Dermis microvascular lymphatic vessel endothelial cell (primary cell): ENCODE measurements at regions not wholly inside any gene's neighbourhood (a gene's known extent, or its start where the extent isn't known, plus 50 kb on each side); places are given as distances from the start of the nearest gene placed in this dataset.
A peak's percentile ranks its signal among the peaks of the same experiment; 100 is the strongest.

Source experiments
- DNase-seq, 2 donors: peaks; one replicate each; pipeline versions ENCODE4 v3.0.0 to v3.0.0-alpha.2; 2010; ENCODE audit warnings: low read depth in 2 of 2

DNA sequence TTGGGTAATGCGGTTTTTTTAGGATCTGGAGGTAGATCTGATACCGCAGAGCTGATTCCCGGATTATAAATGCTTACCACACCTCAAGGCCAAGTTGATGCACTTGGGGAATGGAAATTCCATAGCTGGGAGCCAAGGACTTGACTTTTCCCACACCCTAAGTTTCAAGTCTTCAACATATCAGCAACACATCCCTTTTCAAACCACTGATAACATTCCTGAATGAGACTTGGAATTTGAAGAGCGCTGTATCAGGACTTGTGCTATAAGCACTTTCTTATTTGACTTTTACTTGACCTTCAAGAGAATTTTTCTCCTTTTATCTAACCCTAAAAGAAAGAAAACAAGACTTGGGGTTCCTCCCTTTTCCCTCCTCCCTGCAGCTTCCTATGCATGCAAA lies 90.6 kb upstream of the NAA20 start:
- DNase-seq, result no peak

DNA sequence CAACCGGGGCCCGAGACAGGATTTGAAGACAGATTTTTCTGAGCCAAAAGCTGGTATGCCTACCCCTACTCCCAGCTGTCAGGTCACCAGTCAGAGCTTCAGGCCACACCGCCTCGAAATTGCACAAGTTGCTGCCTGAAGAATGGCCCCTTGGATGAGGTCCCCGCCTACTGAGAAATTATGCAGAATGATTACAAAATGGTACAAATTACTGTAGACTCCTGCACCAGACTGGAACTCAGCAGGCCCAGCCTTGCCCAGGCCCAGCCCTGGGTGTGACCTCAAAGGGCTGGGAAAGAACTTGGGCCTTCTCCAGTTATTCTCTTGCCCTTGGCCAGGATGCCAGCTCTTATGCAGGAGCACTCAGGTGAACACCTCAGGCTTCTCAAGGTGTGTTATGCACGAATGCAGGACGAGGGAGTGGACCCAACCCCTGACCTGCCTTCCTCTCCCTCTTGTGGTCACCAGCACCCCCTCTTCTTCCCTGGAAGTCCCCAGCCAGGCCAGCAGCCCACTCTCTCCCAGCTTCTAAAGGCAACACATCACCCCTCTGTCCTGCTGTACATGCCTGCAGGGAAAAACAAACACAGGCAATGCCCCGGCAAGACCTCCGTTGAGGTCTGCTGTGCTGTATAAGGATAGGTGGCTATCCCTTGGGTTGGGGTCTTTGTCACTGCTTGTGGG lies 88.7 kb upstream of the NAA20 start:
- DNase-seq, result no peak

DNA sequence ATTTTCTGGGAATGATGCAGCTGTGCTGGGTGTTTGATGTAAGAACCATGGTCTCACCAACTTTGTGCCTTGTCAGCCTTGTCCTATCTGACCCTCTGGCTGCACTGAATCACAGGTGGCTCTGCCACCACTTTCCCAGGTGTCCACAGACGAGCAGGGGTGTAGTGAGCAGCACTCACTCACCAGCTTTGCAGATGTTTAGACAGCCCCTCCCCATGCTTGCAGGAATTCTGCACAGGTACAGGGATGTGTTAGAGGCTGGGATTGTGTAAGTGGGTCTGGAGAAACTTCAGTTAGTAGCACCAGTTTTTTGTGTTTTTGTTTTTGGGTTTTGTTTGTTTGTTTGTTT lies 88.2 kb upstream of the NAA20 start:
- no peak for DNase-seq

DNA sequence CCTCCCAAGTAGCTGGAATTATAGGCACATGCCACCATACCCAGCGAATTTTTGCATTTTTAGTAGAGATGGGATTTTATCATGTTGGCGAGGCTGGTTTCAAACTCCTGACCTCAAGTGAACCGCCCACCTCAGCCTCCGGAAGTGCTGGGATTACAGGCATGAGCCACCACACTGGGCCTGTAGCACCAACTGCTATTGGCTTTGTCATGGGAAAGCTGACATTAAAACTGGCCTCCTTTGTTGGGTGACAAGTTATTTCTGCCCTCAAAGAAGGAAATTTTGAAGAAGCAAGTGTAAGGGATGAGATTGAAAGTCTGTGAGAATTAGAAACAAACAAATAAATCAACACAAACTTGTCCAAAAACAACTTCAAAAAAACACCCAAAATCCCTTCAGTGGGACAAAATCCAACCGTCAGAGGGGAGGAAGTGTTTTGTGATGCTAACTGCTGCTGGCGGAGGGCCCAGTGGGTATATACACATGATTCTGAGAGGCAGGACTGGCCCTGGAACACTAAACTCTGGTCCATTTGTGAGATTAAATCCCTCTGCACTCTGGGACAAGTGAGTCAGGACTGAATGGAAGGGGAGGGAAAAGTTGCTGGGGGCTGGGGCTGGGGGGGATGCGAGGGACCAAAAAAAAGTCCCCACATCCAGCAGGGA lies 87.5 kb upstream of the NAA20 start:
- peak; percentile 51 to 60 for DNase-seq

DNA sequence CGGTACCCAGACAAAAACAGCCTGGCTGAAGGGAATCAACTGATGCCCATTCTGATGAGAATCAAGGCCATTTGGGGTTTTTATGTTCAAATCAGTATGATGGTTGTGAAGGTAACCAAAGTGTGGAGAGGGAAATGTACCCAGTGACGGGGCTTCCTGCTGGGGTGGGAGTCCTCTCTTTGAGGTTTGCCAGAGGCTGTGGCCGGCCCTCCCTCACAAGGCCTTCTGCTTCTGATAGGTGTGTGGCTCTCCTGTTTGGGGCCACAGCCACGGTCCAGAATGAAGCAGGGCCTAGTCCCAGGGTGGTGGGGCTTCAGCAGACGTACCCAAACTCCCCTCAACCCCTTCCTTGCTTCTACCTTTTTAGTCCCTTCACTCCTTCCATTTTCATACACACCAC lies 86.7 kb upstream of the NAA20 start:
- DNase-seq, result no peak

DNA sequence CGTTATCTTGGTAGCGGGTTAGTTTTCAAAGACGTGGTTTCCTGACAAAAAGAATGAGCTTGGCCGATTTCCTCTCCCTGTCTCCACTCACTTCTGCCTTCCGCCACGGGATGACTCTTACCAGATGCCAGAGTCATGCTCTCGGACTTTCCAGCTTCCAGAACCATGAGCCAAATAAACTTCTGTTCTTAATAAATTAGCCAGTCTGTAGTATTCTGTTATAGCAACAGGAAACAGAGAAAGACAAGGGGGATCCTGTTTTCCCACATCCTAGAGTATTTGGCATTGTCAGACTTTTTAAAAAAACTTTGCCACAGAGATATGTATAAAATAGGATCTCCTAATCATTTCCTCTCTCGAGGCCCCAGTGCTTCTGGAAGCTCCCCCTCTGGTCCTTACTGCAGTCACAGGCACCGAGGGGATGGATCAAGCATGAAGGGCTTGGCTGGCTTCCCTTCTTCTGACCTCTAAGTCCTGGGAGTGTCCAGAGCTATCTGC lies 84.9 kb upstream of the NAA20 start:
- DNase-seq, result peak; percentile 92 to 98

DNA sequence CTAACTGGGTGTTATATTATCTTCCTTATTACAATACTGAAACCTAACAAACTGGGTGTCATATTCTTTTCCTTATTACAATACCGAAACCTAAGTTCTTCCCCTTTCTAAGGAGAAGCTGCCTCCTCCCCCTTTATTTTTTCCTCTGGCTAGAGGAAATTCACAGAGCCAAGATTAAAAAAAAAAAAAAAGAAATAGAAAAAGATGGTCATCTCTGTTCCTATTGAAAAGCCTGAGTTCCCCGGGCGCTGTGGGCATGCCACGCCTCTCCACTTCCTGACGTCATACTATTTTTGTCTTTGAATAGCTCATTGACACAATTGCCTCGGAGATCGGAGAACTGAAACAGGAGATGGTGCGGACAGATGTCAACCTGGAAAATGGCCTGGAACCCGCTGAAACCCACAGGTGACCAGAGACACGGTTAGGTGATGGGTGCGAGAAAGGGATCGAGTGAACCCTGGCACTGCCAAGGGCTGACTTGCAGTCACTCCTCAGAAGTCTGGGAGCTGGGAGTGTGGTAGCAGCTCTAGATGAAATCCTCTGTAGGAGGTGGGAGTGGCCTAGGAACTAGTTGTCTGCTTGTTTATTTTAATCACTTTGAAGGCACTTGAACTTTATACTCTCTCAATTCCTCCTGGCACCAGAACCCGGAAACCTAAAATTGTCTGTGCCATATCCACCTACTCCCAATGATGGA lies 82.2 kb upstream of the NAA20 start:
- peak; percentile 64 to 91 for DNase-seq

DNA sequence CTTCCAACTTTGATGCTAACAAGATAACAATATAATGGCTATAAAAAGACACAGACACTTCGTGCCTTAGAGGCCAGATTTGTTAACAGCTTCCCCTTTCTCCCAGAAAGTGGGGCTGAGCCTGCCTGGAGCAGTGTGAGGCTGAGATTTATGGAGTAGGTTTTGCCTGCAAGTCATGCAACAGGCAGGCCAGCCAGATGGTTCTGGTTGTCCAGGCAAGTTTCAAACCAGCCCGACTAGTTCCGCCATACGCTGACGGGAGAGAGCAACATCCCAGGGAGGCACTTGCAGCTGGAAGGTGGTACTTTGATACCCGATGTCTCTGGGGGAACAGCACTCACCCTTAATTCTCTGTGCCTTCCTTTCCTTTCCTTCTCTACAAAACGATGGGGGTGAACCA lies 81.3 kb upstream of the NAA20 start:
- no peak for DNase-seq

DNA sequence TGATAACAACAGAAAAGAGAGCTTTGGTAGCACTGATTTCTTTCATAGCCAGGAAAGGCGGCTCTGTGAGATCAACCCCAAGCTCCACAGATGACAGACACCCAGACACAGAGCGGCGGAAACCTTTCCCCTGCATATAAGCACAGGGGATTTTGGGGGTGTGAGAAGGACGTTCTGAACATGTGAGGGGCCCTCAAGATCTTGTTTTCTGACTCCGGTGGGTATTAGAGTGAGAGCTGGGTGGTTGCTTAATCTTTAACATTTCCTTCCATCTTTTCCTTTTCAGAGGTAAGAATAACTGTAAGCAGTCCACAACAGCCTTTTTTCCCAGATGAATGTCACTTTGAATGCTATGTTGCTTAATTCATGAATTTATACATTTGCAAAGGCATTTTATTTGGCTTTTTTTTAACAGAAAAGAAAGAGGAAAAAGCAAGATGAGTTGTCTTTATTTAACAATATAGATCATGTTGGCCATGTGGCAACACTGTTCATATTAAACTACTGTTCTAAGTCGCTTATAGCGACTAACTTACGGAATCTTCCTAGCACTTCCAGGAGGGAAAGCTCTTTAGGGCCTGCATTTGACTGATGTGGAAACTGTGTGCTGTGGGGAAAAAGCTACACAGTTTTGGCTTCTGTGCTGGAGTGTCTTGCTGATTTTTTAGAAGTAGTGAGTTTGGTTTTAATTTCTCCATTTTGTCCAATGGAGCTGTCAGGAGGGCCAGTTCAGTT lies 80.5 kb upstream of the NAA20 start:
- no peak for DNase-seq

DNA sequence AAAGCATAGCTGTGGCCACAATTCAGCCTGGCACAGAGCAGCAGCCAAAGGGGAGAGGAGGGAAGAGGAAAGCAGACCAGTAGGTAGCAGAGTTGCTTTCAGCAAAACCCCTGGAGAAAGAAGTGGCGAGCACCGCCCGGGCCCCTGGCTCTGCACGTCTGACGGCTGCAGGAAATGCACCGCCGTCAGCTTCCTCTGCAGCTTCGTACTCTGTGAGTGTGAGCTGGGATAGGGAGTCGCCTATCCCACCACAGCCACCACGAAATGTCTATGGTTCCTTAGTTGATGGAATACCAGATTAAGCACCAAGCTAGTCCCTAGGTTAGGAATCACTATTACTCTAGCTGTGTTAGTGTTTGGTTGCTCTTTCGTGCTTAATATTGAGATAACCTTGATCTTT lies 79.9 kb upstream of the NAA20 start:
- DNase-seq, result peak in 1 of 2 donors; percentile 83

DNA sequence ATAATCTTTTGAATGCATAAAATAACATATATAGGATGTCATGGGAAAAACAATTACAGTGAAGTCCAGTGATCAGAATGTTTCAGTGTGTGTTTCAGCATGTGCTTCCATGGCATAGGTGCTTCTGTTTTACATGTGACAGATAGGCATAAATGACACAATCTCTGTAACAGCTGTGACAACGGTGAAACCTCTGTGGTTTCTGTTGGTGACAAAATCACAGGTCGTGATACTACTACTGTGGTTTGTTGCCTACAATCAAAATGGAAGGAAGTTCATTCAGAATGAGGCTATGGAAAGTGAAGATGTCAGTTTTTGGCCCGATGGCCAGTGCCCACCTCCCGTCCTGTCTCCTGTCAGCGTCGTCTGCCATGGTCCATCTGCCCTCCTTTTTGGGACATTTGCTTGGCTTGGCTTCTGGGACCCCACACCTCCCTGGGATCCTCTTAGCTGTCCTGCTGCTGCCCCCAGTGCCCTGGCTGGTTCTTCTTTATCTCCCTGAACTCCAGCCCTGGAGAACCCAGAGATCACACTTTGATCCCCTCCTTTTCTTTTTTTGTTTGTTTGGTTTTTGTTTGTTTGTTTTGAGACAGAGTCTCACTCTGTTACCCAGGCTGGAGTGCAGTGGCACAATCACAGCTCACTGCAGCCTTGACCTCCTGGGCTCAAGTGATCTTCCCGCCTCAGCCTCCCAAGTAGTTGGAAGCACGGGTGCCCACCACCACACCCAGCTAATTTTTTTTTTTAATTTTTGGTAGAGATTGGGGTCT lies 79.3 kb upstream of the NAA20 start:
- no peak for DNase-seq

DNA sequence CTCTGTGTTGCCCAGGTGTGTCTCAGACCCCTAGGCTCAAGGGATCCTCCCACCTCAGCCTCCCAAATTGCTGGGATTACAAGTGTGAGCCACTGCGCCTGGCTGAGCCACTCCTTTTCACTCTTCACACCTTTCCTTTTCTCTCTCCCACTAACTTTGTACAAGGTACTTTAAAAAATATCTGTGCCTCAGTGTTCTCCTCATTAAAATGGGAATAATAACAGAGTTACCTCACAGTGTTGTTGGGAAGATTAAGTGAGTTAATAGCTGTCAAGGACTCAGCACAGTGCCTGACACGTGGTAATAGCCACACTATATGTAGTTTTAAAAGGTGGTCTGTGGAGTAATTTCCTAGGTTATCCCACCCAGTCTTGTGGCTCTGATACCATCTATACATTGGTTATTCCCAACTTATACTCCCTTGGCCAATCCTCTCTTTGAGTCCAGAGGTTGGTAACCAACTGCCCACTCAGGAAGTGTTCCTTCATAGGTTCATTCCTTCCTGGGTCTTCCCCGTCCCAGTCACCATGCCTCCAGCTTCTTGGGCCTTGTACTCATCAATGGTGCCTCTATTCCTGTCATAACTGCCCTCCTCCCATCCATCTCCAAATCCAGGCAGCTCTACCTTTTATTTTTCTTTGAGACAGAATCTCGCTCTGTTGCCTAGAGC lies 78.6 kb upstream of the NAA20 start:
- no peak for DNase-seq

DNA sequence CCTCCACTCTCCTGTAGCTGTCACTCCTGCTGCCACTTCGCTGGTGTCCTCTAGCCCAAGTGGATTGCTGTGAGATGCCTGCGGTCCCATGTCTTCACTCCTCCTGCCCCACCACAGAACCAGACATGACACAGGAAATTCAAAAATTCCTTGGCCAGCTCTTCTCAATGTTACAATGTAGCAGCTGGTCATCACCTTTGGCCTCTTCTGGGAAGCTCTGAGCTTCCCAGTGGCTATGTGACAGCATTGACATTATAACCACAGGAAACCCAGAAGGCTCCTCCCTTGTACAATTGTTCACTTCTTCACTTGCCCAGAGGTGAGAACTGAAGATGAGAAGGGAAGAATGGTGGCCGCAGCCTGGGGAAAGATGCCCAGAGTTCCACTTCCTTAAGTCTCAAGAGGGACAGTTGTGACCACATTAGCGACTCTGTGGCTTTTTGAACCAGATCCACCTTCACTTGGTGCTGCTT lies 76.1 kb upstream of the NAA20 start:
- DNase-seq, result no peak

DNA sequence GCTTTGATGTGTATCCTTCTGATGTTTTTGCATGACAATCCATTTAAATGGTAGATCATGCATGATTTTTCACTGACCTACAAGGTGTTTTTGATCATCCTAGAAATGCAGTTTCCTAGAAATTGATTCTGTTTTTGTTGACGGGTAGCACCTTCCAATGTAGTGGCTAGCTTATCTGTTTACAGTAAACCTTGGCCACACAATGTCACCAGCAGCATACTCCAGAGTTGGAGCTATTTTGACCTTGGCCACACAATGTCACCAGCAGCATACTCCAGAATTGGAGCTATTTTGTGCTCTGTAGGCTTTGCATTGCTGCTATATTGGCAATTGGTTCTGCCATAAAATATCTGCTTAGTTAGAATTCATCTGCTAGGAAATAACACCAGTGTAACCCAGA lies 74.6 kb upstream of the NAA20 start:
- DNase-seq, result no peak

DNA sequence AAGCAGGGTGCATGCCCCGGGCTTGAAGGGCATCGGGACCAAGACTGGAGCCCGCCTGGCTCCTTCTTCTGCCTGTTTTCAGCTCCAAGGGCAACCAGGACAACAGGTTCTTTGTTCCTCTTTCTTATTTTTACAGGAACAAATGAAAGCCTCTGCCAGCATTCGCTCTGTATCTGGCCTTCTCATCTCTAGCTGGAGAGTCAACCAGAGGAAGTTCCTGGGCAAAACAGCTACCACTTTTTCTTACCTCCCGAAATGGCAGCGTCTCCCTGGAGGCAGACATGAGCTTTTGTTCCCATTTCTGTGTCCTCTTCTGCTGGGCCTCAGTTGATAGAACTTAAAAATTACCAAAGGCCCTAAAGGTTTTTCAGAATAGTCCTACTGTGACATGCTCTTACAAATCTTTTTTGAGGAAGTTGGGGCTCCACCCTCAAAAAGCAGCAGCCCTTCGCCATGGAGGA lies 74.1 kb upstream of the NAA20 start:
- peak in 1 of 2 donors; percentile 40 for DNase-seq

DNA sequence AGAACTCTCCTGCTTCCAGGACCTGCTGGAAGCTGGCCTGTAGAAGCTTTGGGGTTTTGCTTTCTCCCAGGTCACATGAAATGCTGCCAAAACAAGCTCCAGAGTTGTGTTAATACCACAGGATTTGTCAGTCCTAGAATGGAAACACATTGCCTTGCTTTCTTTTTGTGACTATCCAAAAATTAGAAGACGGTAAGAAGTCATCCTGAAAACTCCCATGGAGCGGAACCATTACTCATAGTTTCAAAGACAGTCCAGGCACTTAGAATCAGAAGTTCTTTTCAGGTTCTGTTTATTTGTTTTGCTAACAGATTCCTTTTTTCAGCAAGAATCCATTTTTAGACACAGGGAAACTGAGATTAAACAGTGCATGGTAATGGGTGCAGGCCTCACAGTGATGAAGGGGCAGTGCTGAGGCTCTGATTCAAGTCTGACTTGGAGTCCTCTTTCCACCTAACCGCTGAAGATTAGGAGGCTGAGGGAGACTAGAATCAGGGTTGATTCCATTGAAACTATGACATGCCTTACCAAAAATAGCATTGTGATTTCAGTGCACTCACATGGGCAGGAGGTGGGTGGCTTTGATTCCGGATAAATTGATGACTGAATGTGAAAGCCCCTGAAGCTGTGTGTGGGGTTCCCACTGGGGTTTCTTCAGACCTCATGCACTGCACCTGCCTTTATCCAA lies 72.2 kb upstream of the NAA20 start:
- peak in 1 of 2 donors; percentile 27 for DNase-seq

DNA sequence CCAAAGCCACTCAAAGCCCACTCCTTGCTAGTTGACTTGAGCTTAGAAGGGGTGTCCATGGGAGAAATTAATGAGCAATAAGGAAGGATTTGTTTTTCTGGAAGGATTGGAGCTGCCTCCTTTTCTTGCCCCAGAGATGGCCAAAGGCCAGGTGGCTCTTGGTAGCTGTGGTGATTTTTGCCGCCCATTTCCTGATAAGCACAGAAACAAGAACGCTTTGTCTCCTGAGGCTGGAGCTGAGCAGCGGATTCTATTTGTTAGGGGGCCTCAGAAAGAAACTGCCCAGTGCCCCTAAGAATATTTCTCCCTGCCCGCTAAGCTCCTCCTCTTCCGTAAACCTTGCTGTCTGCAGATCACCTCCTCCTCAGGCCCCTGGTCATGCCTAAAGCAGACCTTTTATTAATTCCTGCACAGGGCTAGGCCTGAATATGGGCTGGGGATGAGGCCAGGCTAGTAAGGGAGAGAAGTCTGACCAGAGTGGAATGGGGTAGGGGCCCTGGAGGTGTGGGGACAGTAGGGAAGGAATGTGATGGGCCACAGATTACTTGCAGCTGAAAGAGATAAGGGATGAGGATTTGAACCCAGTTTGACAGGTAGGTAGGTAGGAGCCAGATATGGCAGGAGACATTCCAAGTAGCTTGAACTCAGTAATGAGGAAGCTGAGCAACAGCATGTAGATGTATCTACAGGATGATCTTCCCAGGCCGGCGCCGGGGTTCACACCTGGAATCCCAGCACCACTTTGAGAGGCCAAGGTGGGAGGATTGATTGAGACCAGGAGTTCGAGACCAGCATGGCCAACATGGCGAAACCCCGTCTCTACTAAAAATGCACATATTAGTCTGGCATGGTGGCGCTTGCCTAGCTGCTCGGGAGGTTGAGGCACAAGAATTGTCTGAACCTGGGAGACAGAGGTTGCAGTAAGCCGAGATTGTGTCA lies 71.2 kb upstream of the NAA20 start:
- peak in 1 of 2 donors; percentile 44 for DNase-seq

DNA sequence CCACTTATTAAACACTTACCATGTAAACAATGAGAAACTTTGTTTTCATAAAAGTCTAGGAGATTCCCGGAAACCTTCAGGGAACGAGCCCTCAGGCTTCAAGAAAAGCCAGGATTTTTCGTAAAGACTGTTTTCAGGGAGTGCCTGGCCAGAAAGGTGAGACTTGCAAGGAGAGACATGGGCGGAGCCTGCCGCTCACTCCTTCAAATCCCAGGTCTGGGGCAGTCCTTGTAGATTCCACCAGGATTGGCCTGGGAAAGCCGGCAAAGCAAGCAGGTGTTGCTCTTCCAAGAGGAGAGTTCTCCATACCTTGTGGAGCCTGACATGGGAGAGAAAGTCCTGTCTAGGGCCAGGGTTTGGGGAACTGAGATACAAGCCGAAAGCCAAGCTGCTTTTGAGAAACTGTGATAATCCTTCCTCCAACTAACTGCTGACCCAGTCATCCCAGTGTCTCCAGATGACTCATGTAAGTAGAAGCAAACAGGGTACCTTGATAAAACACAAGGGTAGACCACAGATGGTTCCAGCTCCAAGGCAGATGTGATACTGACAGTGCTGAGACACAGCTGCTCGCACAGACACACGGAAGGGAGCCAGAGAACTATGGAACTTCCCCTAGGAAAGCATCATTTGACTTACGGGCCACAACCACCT lies 69.4 kb upstream of the NAA20 start:
- DNase-seq, result no peak
